Lower leg skin (tissue), 4 donors: ENCODE measurements at regions not wholly inside any gene's neighbourhood (a gene's known extent, or its start where the extent isn't known, plus 50 kb on each side); places are given as distances from the start of the nearest gene placed in this dataset.

ENCODE experiments used
- DNase-seq, 2 donors: peaks; one replicate each; pipeline ENCODE4 v3.0.0-alpha.2; 2019; ENCODE audit warnings: low spot score in 2 of 2
- H3K4me3 ChIP-seq: fragments of 200-600 bp; sonication (generic); 2 replicates; pipeline ENCODE4 v1.5.1; 2017; ENCODE audit warnings: mild to moderate bottlenecking, low read depth; ENCODE audit not compliant: poor library complexity, severe bottlenecking
- CTCF ChIP-seq, 3 donors: fragments of 450-650 bp; IDR thresholded peaks; one replicate each; pipeline ENCODE4 v1.5.1; 2016; ENCODE audit warnings: antibody characterized with exemption in 3 of 3, mild to moderate bottlenecking in 3 of 3, moderate library complexity in 2 of 3
- POLR2A ChIP-seq, 2 donors: fragments of 450-650 bp; IDR thresholded peaks; one replicate each; pipeline ENCODE4 v1.6.1; 2016 to 2017; ENCODE audit warnings: antibody characterized with exemption in 2 of 2, mild to moderate bottlenecking in 1 of 2, moderate library complexity in 1 of 2
- WGBS, 2 donors: methylation state at CpG; one replicate each; pipeline ENCODE4 v1.1.5; 2018; 5-methylcytosine and 5-hydroxymethylcytosine counted together
- intact Hi-C: fragments of 100-400 bp; cut with DNase I; formaldehyde crosslinking; loops from one replicate; pipeline ENCODE4 v1.15.0; 2023; ENCODE audit warnings: low total_unique reads

- TF ChIP-seq POLR2A (IDR thresholded peaks at IDR 0.05) (no peak), CTCF (IDR thresholded peaks at IDR 0.05) (no peak)
- no peak overlapping the region for H3K4me3 ChIP-seq
- intact Hi-C loops, result no loop called here
- WGBS, 2 donors, result 29 to 45% methylated on average over 8 of the region's 8 CpGs
- DNase-seq, result no peak
These were observed 200.1 kb downstream of the NSG2 start for GRCh38 chr5:174245516-174246075.

- intact Hi-C loops, result no loop called here
- no peak for TF ChIP-seq POLR2A (IDR thresholded peaks at IDR 0.05)
- no peak for TF ChIP-seq CTCF (IDR thresholded peaks at IDR 0.05)
- WGBS, 2 donors, result 81 to 93% methylated on average over 1 of the region's 1 CpG
- H3K4me3 ChIP-seq, result no peak overlapping the region
- DNase-seq, result no peak
These were observed 201.2 kb downstream of the NSG2 start for GRCh38 chr5:174246743-174247142.

GRCh38 chr5:174247301-174247700, 201.8 kb downstream of the NSG2 start:
- no peak overlapping the region for H3K4me3 ChIP-seq
- intact Hi-C loops, result no loop called here
- TF ChIP-seq CTCF (IDR thresholded peaks at IDR 0.05) (no peak), POLR2A (IDR thresholded peaks at IDR 0.05) (no peak)
- no peak for DNase-seq
- WGBS, 2 donors, result 71 to 83% methylated on average over 9 of the region's 9 CpGs

- WGBS, 2 donors, result 66 to 71% methylated on average over 5 of the region's 5 CpGs
- no peak for TF ChIP-seq CTCF (IDR thresholded peaks at IDR 0.05)
- no peak for TF ChIP-seq POLR2A (IDR thresholded peaks at IDR 0.05)
- no peak for DNase-seq
- H3K4me3 ChIP-seq, result no peak overlapping the region
- intact Hi-C loops, result no loop called here
These were observed 205.9 kb downstream of the NSG2 start for GRCh38 chr5:174251305-174252000.

GRCh38 chr5:174252121-174252520, 206.6 kb downstream of the NSG2 start:
- DNase-seq, result no peak
- no peak for TF ChIP-seq CTCF (IDR thresholded peaks at IDR 0.05)
- TF ChIP-seq POLR2A (IDR thresholded peaks at IDR 0.05), result no peak
- H3K4me3 ChIP-seq, result no peak overlapping the region
- intact Hi-C loops, result no loop called here
- 14 to 20% methylated on average over 1 of the region's 1 CpG for WGBS, 2 donors
